HG02884 (cell line): ENCODE measurements at regions not wholly inside any gene's neighbourhood (a gene's known extent, or its start where the extent isn't known, plus 50 kb on each side); places are given as distances from the start of the nearest gene placed in this dataset.
"Not testable (repeated sequence)": the region's sequence is repeated elsewhere in the genome, so short reads cannot be mapped to it uniquely, and the experiment has no call there.

Experiments
- ATAC-seq: cut with Tn5 transposase; IDR thresholded peaks from one replicate; pipeline ENCODE4 v1.9.1; 2021; ENCODE audit warnings: mild to moderate bottlenecking, moderate library complexity; ENCODE audit not compliant: unreplicated experiment

- no peak for ATAC-seq
Observed at GRCh38 chr17:71636644-71637043, 484.2 kb upstream of the SOX9 start.

GRCh38 chr17:71638668-71639067 is 482.2 kb upstream of the SOX9 start:
- no peak for ATAC-seq

- ATAC-seq = no peak
Observed at GRCh38 chr17:71639865-71640264, 481.0 kb upstream of the SOX9 start.

GRCh38 chr17:71646890-71647289 is 473.9 kb upstream of the SOX9 start:
- ATAC-seq = not testable (repeated sequence)

- ATAC-seq = not testable (repeated sequence)
Observed at GRCh38 chr17:71648342-71648741, 472.5 kb upstream of the SOX9 start.

- no peak for ATAC-seq
Observed at GRCh38 chr17:71649941-71650350, 470.9 kb upstream of the SOX9 start.

- no peak for ATAC-seq
Observed at GRCh38 chr17:71655542-71655941, 465.3 kb upstream of the SOX9 start.

- no peak for ATAC-seq
Observed at GRCh38 chr17:71656964-71657858, 463.6 kb upstream of the SOX9 start.

GRCh38 chr17:71658996-71659395 is 461.8 kb upstream of the SOX9 start:
- no peak for ATAC-seq

- no peak for ATAC-seq
Observed at GRCh38 chr17:71664861-71665260, 456.0 kb upstream of the SOX9 start.

GRCh38 chr17:71666047-71666446 is 454.8 kb upstream of the SOX9 start:
- ATAC-seq = no peak

GRCh38 chr17:71667661-71668060 is 453.2 kb upstream of the SOX9 start:
- no peak for ATAC-seq

GRCh38 chr17:71668807-71669206 is 452.0 kb upstream of the SOX9 start:
- ATAC-seq = no peak

GRCh38 chr17:71677439-71677838 is 443.4 kb upstream of the SOX9 start:
- no peak for ATAC-seq

GRCh38 chr17:71679832-71680231 is 441.0 kb upstream of the SOX9 start:
- no peak for ATAC-seq

GRCh38 chr17:71681427-71682173 is 439.2 kb upstream of the SOX9 start:
- ATAC-seq = no peak

GRCh38 chr17:71682174-71682494 is 438.7 kb upstream of the SOX9 start:
- ATAC-seq = no peak

- ATAC-seq = no peak
Observed at GRCh38 chr17:71689782-71690181, 431.0 kb upstream of the SOX9 start.

GRCh38 chr17:71699907-71700306 is 420.9 kb upstream of the SOX9 start:
- no peak for ATAC-seq

GRCh38 chr17:71703701-71704100 is 417.1 kb upstream of the SOX9 start:
- no peak for ATAC-seq

- ATAC-seq = no peak
Observed at GRCh38 chr17:71709271-71709890, 411.4 kb upstream of the SOX9 start.

GRCh38 chr17:71709946-71710345 is 410.9 kb upstream of the SOX9 start:
- no peak for ATAC-seq
